GM19463 (cell line): ENCODE measurements at regions not wholly inside any gene's neighbourhood (a gene's known extent, or its start where the extent isn't known, plus 50 kb on each side); places are given as distances from the start of the nearest gene placed in this dataset.

Source experiments
- ATAC-seq: cut with Tn5 transposase; IDR thresholded peaks from one replicate; pipeline ENCODE4 v1.9.1; 2021; ENCODE audit warnings: mild to moderate bottlenecking, moderate library complexity; ENCODE audit not compliant: unreplicated experiment

GRCh38 chr18:62665188-62665587 is 50.2 kb upstream of the PHLPP1 start:
- ATAC-seq = no peak
